ENCODE measurements at regions not wholly inside any gene's neighbourhood (a gene's known extent, or its start where the extent isn't known, plus 50 kb on each side); places are given as distances from the start of the nearest gene placed in this dataset.

- no peak for DNase-seq
Measured at GRCh38 chr6:109315341-109316110, 66.7 kb downstream of the CD164 start.

DNA sequence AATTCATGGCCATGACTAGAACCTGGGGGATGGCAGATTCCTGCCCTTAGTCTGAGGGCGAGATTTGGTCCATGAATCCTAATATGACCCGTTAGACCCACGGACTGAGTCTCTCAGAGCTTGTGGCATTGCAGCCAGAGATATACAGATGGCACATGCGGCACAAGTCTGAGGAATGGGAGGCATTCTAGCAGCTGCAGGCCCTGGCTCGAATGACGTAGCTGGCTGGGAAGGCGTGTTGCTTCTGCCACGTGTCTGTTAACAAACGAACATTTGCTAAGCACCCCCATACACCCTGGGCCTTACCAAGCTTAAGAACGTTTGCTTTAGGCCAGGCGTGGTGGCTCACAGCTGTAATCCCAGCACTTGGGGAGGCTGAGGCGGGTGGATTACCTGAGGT, 68.0 kb downstream of the CD164 start:
- no peak for DNase-seq

DNA sequence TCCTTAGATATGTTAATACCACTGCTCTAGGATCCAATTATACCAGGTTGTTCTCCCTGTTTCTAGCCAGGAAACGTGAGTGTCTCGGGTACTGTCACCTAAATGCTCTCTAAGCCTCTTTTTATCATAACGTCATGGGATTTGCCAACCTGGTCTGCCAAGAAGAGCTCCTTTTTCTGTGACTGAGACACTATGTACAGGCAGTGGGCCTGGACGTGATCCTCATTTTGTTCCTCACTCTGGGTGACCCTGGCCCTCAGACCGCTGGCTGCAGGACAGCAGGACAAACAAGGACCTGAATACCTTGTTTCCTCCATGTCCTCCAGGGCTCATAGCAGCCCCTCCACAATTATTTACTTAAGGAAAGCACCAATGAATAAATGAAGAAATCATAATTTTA, 69.1 kb downstream of the CD164 start:
- no peak for DNase-seq

DNA sequence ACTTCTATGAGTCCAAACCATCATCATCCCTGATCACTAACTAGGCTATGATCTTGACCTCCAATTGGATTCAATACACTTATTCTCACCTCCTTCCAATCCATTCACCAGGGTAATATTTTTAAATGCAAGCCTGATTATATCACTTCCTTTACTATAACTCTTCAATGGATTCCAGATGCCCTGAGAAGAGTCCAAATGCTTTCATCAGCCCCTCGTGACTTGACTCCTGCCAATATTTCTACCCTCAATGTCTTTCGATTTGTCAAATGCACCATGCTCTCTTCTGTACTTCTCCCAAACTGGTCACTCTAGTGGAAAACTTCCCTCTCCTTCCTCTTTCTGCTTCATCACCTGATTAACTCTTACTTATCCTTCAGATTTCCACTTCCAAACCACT, 70.8 kb downstream of the CD164 start:
- no peak for DNase-seq

DNA sequence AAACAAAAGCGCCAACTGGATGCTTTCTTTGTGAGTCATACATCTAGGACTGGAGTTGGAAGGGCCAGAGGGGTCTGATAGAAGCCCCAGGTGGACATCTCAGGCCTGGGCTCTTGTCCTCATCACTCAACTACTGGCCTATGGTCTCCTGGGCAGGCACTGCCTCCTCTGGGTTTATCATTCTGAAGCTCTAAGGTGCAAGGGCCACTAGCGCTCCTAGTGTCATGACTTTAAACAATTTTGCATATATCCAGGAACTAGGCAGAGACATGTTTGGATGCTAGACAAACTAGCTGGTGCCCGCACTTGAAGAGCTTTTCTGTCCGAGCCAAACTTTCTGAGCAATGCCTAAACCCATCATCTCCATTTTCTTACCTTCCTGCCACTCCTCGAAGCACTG, 72.3 kb downstream of the CD164 start:
- DNase-seq = no peak

GRCh38 chr6:109308018-109308492, 74.2 kb downstream of the CD164 start:
- peak; percentile 95 to 98 (median 96) for DNase-seq

DNA sequence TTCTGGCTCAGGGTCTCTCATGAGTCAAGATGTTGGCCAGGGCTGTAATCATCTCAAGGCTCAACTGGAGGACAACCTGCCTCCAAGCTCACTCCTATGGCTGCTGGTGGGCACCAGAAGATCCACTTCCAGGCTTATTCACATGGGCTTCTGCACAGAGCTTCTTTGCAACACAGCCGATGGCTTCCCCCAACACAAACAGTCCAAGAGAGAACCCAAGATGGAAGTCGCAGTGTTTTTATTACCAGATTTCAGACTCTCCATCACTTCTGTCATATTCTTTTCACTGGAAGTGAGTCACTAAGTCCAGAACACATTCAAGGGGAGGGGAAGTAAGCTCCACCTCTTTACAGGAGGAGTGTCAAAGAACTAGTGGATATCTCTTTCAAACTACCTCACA, 75.5 kb downstream of the CD164 start:
- DNase-seq = peak; percentile 39 to 49 (median 39)

DNA sequence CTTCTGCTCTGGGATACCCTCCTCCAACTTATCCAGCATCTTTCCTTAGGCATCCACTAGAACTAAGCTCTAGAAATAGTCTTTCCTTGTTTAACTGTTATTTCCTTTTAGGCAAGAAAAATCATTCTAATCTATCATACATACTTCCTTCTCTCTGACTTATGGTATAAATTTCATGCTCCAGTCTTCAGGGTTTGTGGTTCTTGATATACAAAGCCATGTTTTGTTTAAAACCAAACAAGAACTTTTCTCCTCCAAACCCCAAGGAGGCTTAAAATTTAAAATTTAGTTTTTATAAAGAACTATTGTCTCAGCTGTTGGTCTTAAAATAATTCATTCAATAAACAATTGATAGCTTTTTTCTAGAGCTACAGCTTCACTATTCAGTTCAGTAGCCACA, 77.2 kb downstream of the CD164 start:
- DNase-seq = no peak

- DNase-seq = peak; percentile 68 to 80 (median 78)
Measured at GRCh38 chr6:109304284-109305015, 77.8 kb downstream of the CD164 start.

GRCh38 chr6:109303640-109304283, 78.5 kb downstream of the CD164 start:
- DNase-seq = no peak

GRCh38 chr6:109303164-109303563, 79.1 kb downstream of the CD164 start:
- DNase-seq = no peak

- no peak for DNase-seq
Measured at GRCh38 chr6:109302176-109302575, 80.1 kb downstream of the CD164 start.

DNA sequence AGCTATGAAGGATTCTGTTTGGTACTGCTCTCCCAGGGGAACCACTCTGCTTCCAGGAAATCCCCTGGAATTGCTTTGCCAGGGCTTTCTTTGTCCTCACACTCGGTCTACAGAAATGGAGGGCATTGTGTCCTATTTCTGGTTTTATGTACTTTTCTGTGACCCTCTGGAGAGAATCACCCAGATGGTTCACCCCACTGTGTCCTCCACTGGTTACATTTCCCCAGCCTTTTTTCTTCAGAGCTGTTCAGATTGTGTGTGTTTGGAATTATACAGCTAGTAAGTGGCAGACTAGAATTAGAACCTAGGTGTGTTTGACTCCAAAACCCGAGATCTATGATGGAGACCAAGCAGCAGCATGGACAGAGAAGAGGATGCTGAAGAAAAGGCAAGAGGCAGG, 80.8 kb downstream of the CD164 start:
- no peak for DNase-seq

GRCh38 chr6:109300874-109301273, 81.4 kb downstream of the CD164 start:
- no peak for DNase-seq

GRCh38 chr6:109299776-109300564, 82.3 kb downstream of the CD164 start:
- peak; percentile 43 to 72 (median 69) for DNase-seq

DNA sequence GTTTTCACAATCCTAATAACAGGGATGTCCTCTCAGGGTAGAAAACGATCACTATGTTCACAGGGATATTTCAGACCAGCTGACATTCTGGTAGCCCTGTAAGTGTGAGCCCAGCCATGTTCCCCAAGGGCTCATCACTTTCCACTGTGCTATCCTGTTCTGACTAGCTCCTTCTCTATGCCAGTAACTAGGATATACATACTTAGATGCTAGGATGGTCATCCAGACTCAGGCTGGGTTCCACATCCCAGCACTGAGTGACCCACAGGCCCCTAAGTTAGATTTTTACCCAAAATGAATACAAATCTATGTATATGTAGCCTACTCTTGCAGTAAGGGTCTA, 83.0 kb downstream of the CD164 start:
- DNase-seq = no peak

GRCh38 chr6:109298605-109299264, 83.5 kb downstream of the CD164 start:
- no peak for DNase-seq

DNA sequence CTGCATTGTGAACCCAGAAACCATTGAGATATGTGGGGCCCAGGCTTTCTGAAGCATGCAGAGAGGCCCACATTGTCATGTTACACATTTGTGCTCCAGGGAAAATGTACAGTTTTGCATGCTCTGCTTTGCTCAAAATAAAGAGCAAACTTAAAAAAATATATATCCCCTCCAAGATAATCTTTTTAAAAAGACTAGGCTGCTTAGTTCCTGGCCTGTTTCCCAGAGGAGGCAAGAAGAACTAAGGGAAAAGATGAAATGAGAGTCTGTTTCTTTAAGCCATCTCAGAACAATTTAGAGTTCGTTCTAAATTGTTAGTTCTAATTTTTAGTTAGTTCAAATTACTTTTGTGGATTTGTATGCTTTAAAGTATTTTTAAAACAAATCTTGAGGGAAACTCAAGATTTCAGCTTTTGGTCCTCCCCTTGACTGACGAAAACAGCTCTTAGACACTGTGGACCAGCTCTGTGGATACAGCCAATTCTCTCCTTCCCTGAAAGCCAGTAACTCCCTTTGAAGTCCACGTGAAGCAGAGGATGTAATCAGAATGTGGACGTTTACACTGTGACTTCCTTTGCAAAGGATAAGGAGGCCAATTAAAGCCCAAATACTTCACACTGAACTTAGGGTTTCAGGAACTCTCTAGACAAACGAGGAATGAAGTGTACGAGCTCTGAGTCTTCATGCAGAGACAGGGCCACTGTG, 84.7 kb downstream of the CD164 start:
- DNase-seq = peak in 1 of 3 donors; percentile 30

GRCh38 chr6:109296971-109297372, 85.3 kb downstream of the CD164 start:
- DNase-seq = no peak

- DNase-seq = peak in 2 of 3 donors; percentile 27 to 36
Measured at GRCh38 chr6:109296452-109296851, 85.8 kb downstream of the CD164 start.

DNA sequence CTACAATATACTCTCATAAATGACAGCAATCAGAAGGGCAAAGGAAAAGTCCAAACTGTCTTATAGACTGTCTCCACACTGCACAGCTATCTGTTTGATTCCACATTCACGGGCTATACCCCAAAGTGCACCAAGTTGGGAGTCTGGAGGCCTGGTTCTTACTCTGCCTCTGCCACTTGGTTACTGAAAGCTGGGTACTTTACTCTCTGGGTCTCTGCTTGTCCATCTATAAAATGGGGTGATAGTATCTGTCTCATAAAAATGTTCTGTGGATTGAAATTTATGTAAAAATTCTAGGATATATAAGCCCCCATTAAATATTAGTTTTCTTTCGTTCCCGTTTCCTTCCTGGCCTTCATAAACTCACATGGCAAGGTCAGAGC, 86.5 kb downstream of the CD164 start:
- no peak for DNase-seq

Data from suppressor macrophage treated with lipopolysaccharide for 1 hour (primary cell).